CD4-positive, alpha-beta T cell treated with Interleukin-6 for 4 hours (primary cell): ENCODE measurements at regions not wholly inside any gene's neighbourhood (a gene's known extent, or its start where the extent isn't known, plus 50 kb on each side); places are given as distances from the start of the nearest gene placed in this dataset.
"Not testable (repeated sequence)": the region's sequence is repeated elsewhere in the genome, so short reads cannot be mapped to it uniquely, and the experiment has no call there.

Experiments
- DNase-seq: peaks from one replicate; pipeline ENCODE4 v3.0.0-alpha.2; 2020; ENCODE audit warnings: mixed read lengths

DNA sequence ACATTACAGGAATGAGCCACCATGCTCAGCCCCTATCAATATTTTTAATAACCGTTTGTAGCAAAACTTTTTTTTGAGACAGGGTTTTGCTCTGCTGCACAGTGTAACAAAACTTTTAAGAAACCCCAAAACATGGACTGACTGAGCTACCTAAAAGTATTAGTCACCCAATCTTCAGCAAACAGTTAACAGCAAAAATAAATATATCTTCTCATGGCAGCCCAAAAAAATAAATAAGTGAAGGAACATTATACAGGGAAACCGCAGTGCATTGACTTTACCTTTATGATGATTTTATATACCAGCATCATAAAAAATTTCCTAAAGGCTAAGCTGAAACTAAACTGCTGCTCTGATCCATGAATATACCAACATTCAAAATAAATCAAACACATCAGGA, 424.6 kb downstream of the METTL4 start:
- no peak for DNase-seq

DNA sequence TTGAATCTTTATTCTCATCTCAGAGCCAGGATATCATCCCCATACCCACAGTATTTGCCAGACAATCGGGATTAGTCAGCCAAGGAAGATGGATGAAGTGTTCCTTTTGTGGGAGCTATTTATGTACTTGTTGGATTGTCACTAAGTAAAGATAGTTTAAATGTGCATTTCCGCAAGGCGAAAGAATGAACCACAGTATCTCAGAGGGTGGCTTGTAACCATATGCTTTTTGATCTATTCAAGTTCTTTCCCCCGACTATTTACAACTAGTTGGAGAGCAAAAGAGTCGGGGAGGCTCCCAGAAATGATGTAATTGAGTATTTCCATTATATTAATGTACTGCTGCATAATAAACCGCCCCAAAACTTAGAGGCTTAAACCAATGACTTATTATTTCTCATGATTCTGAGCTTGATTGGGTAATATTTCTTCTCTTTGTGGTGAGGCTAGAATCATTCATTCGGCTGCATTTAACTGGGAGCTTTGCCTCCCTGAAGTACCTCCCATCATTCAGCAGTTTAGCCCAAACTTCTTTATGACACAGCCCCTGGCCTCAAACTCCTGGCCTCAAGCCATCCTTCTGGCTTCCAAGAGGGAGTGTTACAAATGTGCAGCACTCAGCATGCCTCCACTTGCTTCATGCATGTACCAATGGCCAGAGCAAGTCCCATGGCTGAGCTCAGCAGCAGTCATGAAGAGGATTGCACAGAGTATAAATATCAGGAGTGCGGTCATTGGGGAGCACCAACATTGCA, 423.7 kb downstream of the METTL4 start:
- no peak for DNase-seq

DNA sequence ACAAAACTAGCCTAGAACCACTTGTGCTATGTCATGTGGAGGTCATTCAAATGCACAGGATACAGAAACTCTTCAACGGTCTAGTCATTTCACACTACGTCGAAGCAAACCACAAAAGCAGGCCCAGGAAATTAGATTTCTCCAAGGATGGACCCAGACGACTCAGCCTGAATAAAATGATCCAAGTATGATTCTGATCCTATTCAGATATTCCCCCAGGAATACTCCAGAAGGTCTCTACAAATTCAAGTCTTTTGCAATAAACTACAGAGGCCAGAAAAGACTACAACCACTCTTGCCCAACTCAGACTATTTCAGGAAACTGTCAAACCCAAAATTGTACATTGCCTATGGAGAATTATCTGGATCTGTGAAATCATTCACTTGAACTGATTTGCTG, 422.5 kb downstream of the METTL4 start:
- DNase-seq = no peak

DNA sequence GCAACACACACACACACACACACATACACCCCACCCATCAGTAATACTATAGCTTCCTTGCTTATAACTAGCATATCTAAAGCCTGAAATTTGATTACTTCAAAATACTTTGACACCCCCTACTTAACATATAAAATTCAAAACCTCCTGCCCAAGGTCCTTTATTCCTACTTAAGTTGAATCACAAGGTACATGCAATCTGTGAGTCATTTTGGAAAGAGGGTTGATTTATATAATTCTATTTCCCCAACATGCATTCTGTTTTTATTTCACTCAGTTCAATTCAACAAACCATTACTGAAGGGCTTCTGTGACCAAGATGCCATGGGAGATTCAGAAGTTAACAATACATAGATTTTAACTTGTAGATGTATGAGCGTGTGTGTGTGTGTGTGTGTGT, 420.7 kb downstream of the METTL4 start:
- no peak for DNase-seq

DNA sequence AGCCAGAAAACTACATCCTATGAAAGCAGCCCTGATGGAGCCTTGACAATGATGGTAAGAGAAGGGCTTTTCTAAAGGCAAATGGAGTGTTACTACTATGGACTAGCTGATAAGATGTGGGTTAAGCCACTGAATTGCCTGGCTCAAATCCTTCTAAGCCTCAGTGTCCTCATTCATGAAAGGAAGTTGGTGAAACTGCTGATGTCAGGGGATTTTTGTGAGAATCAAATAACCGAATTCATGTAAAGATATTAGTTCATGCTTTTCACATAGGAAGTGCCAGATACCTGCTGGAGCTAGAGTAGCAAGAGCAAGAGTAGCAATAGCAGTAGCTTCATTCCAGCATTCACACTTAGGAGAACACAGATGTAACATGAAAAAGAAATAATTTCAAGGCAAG, 417.0 kb downstream of the METTL4 start:
- DNase-seq = no peak

DNA sequence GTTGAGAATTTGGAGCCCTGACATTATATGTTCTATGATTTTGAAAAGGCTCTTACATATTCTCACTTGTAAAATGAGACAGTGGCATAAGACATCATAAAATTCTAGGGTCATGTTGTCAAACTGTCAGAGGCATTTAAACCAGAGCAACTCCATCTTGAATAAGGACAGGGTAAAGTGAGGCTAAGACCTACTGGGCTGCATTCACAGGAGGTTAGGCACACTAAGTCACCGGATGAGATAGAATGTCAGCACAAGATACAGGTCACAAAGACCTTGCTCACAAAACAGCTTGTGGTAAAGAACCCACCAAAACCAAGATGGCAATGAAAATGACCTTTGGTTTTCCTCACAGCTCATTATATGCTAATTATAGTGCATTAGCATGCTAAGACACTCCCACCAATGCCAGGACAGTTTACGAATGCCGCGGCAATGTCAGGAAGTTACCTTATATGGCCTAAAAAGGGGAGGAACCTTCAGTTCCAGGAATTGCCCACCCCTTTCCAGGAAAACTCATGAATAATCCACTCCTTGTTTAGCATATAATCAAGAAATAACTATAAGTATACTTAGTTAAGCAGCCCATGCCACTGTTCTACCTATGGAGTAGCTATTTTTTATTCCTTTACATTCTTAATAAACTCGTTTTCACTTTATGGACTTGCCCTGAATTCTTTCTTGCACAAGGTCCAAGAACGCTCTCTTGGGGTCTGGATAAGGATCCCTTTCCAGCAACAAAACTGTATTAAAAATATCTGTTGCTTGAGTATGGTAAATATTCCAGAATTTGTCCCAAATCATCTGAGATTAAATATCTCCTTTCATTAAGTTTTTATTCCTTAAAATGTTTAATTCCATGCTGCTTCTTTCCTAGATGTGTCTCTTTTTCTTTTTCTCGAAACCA, 406.4 kb downstream of the METTL4 start:
- no peak for DNase-seq

DNA sequence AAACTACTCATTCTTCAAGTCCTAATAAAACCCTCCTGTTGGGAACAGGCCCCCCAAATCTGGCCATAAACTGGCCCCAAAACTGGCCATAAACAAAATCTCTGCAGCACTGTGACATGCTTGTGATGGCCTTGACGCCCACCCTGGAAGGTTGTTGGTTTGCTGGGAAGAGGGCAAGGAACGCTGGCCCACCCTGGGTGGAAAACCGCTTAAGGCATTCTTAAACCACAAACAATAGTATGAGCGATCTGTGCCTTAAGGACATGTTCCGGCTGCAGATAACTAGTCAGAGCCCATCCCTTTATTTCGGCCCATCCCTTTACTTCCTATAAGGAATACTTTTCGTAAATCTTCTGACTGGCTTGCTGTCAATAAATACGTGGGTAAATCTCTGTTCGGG, 404.4 kb downstream of the METTL4 start:
- DNase-seq = not testable (repeated sequence)

DNA sequence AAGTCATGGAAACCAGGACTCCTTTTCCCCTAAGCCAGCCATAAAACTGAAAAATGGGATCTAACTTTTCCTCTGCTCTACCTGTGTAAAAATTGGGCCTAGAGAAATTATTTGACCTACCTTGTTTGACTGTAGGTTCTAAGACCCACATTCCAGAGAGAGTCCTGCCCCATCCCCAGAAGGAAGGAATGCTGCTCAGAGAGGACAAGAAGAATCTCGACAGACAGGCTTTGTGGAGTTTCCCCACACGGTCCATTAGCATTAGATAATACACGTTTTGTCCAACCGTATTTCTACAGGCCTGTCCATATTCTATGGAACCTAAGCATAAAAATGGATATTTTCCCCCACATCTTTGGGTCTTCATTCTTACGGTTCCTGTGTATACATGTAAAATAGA, 403.3 kb downstream of the METTL4 start:
- no peak for DNase-seq

DNA sequence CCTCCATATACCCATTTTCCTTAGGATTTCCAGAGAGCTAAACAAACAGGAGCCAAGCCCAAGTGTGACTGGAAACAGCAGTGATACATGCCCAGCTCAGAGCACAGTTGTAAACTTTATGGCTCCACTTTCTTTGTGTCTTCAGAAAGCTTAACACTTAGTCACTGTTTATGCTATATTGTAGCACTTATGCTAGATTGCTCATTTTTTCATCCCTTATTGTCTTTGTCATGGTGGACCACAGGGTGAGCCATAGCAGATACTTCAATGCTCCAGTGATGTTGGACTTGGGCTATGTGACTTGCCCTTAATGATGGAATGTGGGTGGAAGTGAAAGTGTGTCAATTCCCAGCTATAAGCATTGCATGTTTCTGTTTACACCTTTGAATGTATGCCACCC, 401.6 kb downstream of the METTL4 start:
- DNase-seq = no peak

DNA sequence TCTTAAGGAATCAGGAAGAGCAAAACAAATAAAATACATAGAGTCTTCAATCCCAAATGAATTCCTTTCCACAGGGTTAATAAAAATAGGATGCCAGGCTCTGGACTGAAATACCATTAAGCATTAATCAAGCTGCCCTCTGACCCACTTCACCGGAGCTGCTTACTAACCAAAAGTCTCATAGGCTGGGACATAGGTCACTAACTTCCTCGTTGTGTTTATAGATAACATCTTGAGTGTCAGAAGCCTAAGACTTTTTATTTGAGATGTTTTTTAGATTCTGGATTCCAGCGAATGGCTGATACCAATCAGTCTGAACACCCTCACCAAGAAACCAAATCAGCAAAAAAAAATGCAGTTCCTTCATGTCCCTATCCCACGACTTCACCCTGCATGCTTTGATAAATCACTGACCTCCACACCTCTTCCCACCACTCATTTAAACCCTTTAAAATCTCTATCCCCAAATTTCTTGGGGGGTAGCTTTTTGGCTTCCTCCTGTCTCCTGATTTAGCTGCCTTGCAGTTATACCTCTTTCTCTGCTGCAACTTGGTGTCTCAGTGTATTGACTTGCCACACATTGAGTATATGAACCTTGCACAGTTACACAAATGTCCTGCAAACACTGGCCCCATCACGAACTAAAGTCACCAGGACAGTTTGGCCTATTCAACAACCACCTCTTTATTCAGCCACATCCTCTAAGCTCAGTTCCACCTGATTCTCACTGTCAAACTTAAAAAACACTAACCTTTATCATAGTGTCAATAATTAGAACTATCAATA, 399.3 kb downstream of the METTL4 start:
- DNase-seq = no peak

DNA sequence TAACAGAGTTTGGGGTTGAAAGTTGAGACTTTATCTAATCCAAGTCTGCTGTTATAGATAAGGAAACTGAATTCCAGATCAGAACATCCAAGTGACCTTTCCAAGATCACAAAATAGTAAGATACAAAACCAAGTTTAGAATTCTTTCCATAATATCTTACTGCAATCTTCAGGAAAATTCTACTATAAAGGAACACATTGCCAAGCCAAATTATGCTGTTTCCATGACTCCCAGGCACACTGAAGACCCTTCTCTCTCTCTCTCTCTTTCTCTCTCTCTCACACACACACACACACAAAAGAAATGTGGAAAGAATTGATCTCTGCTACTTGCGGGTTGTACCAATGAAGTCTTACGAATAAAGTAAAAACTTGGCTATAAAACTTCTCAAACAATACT, 398.4 kb downstream of the METTL4 start:
- DNase-seq = no peak

DNA sequence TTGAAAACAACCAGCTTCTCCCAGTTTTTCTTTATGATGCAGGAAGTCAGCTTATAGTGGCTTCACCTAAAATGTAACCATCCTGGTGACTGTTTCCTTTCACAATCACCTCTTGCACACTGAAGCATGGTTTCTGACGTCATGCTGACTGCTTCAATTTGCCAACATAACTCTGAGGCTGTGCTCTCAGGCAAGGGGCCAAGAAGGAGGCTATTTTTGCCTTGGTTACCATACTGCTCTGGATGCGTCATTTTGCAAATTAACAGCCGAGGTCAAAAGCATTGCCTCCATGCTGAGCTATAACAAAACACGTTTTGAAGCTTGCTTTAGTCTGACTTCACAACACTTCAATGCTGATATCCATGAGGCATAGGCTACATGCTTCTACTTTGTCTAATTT, 397.8 kb downstream of the METTL4 start:
- DNase-seq = no peak

DNA sequence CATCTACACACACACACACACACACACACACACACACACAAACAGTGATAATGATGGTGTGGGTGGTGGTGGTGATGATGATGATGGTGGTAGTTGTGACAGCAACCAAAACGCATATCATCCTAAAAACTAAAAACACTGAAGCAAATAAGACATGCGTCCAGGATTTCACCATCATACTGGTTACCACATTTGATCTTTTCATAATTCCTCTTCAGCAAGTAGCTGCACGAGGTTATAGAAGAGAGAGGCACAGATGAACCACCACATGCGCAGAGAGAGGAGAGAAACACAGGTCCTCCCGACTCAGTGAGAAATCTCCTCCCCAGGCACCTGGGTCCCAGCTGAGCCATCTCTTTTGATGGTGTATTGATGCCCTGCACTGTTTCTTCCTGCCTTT, 393.3 kb downstream of the METTL4 start:
- no peak for DNase-seq

DNA sequence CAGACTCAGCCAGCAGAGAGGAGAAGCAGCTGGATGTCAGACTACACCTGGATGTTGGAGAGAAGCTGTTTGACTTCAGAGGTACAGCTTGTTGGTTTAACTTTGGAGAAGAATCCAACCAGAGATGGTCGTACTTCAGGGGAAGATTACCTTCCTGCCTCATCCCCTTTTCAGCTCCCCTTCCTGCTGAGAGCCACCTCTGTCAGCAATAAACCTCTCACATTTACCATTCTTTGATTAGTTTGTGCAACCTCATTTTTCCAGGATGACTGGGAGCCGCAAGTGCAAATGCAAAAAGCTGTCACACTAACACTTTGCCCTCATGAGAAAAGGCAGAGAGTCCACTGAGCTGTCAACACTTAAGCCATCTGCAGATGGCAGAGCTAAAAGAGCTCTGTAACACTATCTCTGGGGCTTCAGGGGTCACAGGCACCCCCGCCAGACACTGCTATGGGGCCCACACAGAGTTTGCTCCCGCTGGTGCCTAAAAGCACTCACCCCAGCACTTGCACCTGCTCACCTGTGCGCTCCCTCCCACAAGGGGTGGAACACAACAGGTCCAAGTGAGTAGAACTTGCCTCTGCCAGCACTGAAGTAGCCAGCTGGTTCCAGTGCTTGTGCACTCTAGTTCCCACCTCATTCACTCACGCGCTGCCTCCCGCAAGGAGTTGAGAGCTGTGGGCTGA, 391.7 kb downstream of the METTL4 start:
- DNase-seq = no peak

DNA sequence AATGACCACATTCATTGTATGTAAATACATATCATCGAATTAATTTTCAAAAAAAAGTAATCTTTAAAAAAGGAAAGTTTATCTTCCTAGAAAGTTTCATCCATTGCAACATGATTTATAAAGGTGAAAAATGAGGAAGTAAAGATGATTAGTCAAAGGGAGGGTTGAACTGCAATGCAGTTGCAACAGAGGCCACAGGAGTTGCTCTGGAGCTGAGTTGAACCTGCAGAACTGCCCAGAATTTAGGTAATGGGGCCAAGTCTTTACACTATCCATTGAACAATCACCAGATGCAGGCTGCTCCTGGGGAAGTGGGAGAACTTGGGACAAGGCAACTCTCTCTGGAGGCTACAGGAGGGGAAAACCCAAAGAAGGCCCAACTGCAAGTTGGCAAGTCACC, 390.7 kb downstream of the METTL4 start:
- no peak for DNase-seq

DNA sequence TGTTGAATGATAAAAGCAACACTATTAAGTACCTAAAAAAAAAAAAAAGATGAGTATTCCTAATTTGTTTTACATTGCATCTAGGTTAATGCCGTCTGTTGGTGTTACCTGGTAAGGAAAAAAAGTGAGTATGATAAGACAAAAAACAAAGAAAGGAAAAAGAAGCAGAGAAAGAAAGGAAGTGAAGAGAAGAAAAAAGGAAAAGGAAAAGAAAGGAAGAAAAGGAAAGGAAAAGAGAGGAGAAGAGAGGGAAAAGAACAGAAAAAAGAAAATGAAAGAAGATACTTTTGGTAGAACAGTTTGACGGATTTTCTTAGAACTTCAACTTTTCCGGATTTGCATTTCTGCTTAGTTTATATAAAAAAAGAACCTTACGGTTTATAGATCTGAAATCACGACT, 387.9 kb downstream of the METTL4 start:
- no peak for DNase-seq

DNA sequence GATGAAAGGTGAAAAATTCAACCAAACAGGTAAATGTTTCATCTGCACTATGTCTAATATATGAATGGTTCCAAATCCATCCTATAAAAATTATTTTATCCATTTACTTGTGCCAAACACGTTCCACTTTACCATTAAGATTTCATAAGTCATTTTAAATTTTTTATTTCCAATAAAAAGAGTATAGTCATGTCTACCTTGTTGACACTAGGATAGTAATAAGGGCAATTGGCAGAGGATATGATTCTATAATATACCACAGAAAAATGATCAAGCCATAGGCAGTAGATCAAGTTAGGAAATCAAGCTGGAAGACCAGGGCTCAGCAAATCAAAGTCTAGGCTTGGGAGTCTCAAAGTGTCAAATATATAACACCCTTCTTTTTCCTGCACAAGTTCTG, 384.3 kb downstream of the METTL4 start:
- no peak for DNase-seq

DNA sequence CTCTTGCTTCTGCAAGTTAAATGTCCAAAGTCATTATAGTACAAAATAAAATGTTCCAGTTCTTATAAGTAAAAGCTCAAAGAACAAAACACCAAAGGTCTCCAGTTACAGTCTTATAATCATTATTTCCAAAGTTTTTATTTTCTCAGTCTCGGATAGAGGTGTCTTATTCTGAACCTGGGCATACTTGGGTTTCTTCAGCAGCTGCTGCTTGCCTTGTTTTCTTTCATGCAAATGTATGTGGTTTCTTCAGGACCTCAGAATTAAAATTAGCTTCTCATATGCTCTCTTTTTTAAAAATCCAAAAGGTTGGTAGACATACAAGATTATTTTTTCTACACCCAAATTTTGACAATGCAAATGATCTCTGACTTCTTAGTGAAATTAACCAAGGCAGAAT, 383.0 kb downstream of the METTL4 start:
- no peak for DNase-seq

DNA sequence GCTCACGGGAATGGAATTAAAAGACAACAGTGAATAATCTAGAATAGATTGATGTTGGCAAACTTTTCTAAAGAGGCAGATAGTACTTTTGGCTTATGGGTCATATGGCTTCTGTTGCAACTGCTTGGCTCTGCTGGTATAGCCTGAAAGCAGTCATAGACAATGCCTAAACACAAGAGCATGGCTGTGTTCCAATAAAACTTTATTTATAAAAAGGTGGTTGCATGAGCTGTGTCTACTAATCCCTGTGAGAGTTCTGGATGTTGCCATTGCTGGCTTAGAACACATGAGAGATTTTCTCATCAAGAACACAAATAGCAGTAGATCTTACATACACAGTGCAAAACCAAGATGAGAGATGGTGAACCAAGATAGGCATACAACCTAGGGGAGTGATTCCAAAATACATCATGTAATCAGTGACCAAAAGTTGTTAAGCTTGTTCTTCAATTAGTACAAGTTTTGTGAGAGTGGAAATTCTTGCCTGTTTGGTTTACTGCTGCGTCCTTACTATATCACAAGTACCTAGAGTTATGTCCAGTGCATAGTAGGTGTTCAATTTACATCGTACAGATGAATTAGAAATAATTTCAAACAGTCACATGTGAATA, 380.0 kb downstream of the METTL4 start:
- DNase-seq = no peak

DNA sequence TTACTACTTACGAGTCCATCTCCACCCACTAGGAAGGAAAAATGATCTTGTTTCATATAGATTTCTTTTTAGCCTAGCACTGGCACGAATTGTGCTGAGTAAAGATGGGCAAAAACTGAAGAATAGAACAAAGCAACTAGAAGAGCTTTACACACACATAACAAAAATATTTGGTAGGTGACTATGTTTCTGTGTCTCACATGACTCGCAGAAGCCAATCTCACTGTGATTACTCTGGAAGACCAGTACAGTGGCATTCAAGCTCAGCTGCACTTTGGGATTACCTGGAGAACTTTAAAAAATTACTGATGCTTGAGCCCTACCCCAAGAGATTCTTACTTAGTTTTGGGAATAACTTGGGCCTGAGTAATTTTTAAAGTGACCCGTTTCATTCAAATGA, 378.7 kb downstream of the METTL4 start:
- no peak for DNase-seq

DNA sequence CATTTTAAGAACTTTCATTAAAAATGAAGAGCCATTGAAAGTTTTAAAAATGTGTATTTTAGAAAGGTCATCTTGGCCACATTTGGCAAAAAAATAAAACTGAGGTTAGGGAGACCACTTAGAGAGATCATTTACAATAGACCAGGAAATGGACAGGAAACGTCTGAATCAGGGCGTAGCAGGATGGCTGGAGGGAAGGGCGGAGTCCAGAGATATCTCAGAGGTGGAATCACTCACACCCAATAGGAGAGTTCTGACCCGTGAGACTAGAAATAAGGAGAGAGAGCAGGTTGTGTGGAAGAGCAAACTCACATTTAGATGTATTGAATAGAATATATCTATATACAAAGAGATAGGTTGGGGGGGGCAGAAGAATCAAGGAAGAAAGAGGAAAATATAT, 373.4 kb downstream of the METTL4 start:
- DNase-seq = no peak

DNA sequence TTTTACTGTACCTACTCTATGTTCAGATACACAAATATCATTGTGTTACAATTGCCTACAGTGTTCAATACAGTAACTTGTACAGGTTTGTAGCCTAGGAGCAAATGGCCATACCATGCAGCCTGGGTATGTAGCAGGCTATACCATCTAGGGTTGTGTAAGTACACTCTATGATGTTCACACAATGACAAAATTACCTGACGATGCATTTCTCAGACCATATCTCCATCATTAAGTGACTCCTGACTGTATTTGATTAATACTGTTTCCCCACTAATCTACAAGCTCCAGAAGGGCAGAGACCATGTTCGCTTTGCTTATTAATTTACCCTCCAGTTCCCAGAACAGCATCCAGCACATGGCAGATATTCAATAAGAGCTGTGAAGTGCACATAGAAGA, 372.2 kb downstream of the METTL4 start:
- no peak for DNase-seq
